GM23338 (cell line): ENCODE measurements at regions not wholly inside any gene's neighbourhood (a gene's known extent, or its start where the extent isn't known, plus 50 kb on each side); places are given as distances from the start of the nearest gene placed in this dataset.

ENCODE experiments used
- ATAC-seq: fragments of 200-7000 bp; cut with Tn5 transposase; 3 replicates; pipeline ENCODE4 v1.9.1; 2020
- DNase-seq: peaks from one replicate; pipeline ENCODE4 v3.0.0-alpha.2; 2015; ENCODE audit warnings: low spot score
- H2AFZ ChIP-seq: fragments of 200-600 bp; sonication (generic); 2 replicates; pipeline ENCODE4 v1.8.0; 2016; ENCODE audit warnings: antibody characterized with exemption, mild to moderate bottlenecking, moderate library complexity
- H3F3A ChIP-seq: fragments of 200-600 bp; sonication (generic); replicated peaks from 2 replicates; pipeline ENCODE4 v1.8.0; 2017; ENCODE audit warnings: antibody characterized with exemption, mixed run types, low read depth
- H3K27ac ChIP-seq: fragments of 200-600 bp; sonication (generic); 2 replicates; pipeline ENCODE4 v1.6.1; 2016; ENCODE audit warnings: low read depth
- H3K27me3 ChIP-seq: fragments of 200-600 bp; sonication (generic); 2 replicates; pipeline ENCODE4 v1.8.0; 2016; ENCODE audit warnings: mild to moderate bottlenecking, mixed run types, moderate library complexity; ENCODE audit not compliant: insufficient read depth
- H3K36me3 ChIP-seq: fragments of 200-600 bp; sonication (generic); 2 replicates; pipeline ENCODE4 v1.8.0; 2016; ENCODE audit warnings: mild to moderate bottlenecking; ENCODE audit not compliant: insufficient read depth
- H3K4me1 ChIP-seq: fragments of 200-600 bp; sonication (generic); 2 replicates; pipeline ENCODE4 v1.8.0; 2016; ENCODE audit warnings: mild to moderate bottlenecking, moderate library complexity; ENCODE audit not compliant: insufficient read depth
- H3K4me2 ChIP-seq: fragments of 200-600 bp; sonication (generic); 2 replicates; pipeline ENCODE4 v1.7.1; 2017; ENCODE audit warnings: mixed run types
- H3K4me3 ChIP-seq: fragments of 200-600 bp; sonication (generic); 2 replicates; pipeline ENCODE4 v1.6.1; 2016; ENCODE audit warnings: mixed run types
- H3K79me2 ChIP-seq: fragments of 200-600 bp; sonication (generic); replicated peaks from 2 replicates; pipeline ENCODE4 v1.8.0; 2017; ENCODE audit warnings: mild to moderate bottlenecking; ENCODE audit not compliant: insufficient read depth
- H3K9me2 ChIP-seq: fragments of 200-600 bp; sonication (generic); 2 replicates; pipeline ENCODE4 v1.8.0; 2017; ENCODE audit not compliant: insufficient read depth
- H4K20me1 ChIP-seq: fragments of 200-600 bp; sonication (generic); replicated peaks from 2 replicates; pipeline ENCODE4 v1.8.0; 2017; ENCODE audit warnings: mild to moderate bottlenecking; ENCODE audit not compliant: insufficient read depth
- H3K27ac Mint-ChIP-seq: 2 replicates; pipeline ENCODE4 v1.8.0; 2020; ENCODE audit warnings: inconsistent platforms, mild to moderate bottlenecking, moderate library complexity, mixed read lengths
- H3K27me3 Mint-ChIP-seq: 3 replicates; pipeline ENCODE4 v1.8.0; 2022; ENCODE audit warnings: low read depth, mild to moderate bottlenecking, moderate library complexity, mixed read lengths, inconsistent platforms; ENCODE audit not compliant: insufficient read depth, poor library complexity
- H3K36me3 Mint-ChIP-seq: 3 replicates; pipeline ENCODE4 v1.8.0; 2021; ENCODE audit warnings: low read depth, mild to moderate bottlenecking, inconsistent platforms, moderate library complexity, mixed read lengths
- H3K4me1 Mint-ChIP-seq: 3 replicates; pipeline ENCODE4 v1.8.0; 2020; ENCODE audit warnings: mild to moderate bottlenecking, inconsistent platforms, mixed read lengths
- H3K4me3 Mint-ChIP-seq: 3 replicates; pipeline ENCODE4 v1.8.0; 2021; ENCODE audit warnings: moderate library complexity, mild to moderate bottlenecking, inconsistent platforms, mixed read lengths
- H3K9me3 Mint-ChIP-seq: 3 replicates; pipeline ENCODE4 v1.8.0; 2020; ENCODE audit warnings: moderate library complexity, mild to moderate bottlenecking, inconsistent platforms, mixed read lengths
- CTCF ChIP-seq, 2 experiments: fragments of 200-600 bp in 1 of 2; sonication (generic) in 1 of 2; conservative IDR thresholded peaks; 2 replicates each; pipeline versions ENCODE4 v1.5.1 to v1.6.1; 2016 to 2017; ENCODE audit warnings: antibody characterized with exemption in 2 of 2, low read depth in 2 of 2, mild to moderate bottlenecking in 2 of 2, moderate library complexity in 1 of 2
- ETS1 ChIP-seq: IDR thresholded peaks from 2 replicates; pipeline ENCODE4 v1.6.1; 2016; ENCODE audit warnings: antibody characterized with exemption
- JUNB ChIP-seq: IDR thresholded peaks from one replicate; pipeline ENCODE4 v1.6.1; 2016; ENCODE audit warnings: antibody characterized with exemption; ENCODE audit not compliant: unreplicated experiment
- NANOG ChIP-seq: IDR thresholded peaks from 2 replicates; pipeline ENCODE4 v1.6.1; 2016; ENCODE audit warnings: antibody characterized with exemption, borderline replicate concordance
- POLR2AphosphoS5 ChIP-seq: IDR thresholded peaks from 2 replicates; pipeline ENCODE4 v1.6.1; 2016; ENCODE audit warnings: antibody characterized with exemption, low read depth
- REST ChIP-seq: IDR thresholded peaks from one replicate; pipeline ENCODE4 v1.6.1; 2018; ENCODE audit warnings: antibody characterized with exemption; ENCODE audit not compliant: unreplicated experiment
- STAT1 ChIP-seq: IDR thresholded peaks from one replicate; pipeline ENCODE4 v1.6.1; 2016; ENCODE audit warnings: antibody characterized with exemption; ENCODE audit not compliant: unreplicated experiment
- ZNF114 ChIP-seq: fragments of 250-450 bp; sonication (Bioruptor Pico); IDR thresholded peaks from 2 replicates; pipeline ENCODE4 v1.5.0; 2020; ENCODE audit warnings: mild to moderate bottlenecking, moderate library complexity
- ZNF331 ChIP-seq: fragments of 250-450 bp; sonication (Bioruptor Pico); IDR thresholded peaks from 2 replicates; pipeline ENCODE4 v1.5.0; 2020; ENCODE audit warnings: low read depth, mild to moderate bottlenecking, moderate library complexity

GRCh38 chr11:43223026-43223425 is 88.8 kb upstream of the API5 start:
- Histone ChIP-seq H3K36me3 (no peaks in the 10 kb centered on the region), H4K20me1 (no peaks in the 10 kb centered on the region), H3K4me2 (no peak overlapping the region), H2AFZ (no peak overlapping the region), H3K9me2 (no peaks in the 10 kb centered on the region), H3K79me2 (no peaks in the 10 kb centered on the region), H3K27ac (no peak overlapping the region), H3K4me3 (no peak overlapping the region), H3K4me1 (no peaks in the 10 kb centered on the region), H3K27me3 (no peaks in the 10 kb centered on the region), H3F3A (no peaks in the 10 kb centered on the region)
- Mint-ChIP-seq H3K4me3 (no peak overlapping the region), H3K27ac (no peak overlapping the region), H3K9me3 (peaks cover 98% of the 10 kb centered on the region), H3K4me1 (no peaks in the 10 kb centered on the region), H3K36me3 (peaks cover 11% of the 10 kb centered on the region; the same call in 1 of the 3 replicates), H3K27me3 (no peaks in the 10 kb centered on the region)
- TF ChIP-seq ZNF114 (CRISPR knock-in tag) (no peak), ZNF331 (CRISPR knock-in tag) (no peak), ETS1 (no peak)
- ATAC-seq (no peak), DNase-seq (no peak)

GRCh38 chr11:43234881-43235280 is 76.9 kb upstream of the API5 start:
- no peaks in the 10 kb centered on the region for H3K36me3 ChIP-seq
- DNase-seq (no peak), ATAC-seq (no peak)
- Mint-ChIP-seq H3K27me3 (no peaks in the 10 kb centered on the region), H3K4me3 (no peak overlapping the region), H3K4me1 (no peaks in the 10 kb centered on the region), H3K27ac (no peak overlapping the region), H3K36me3 (peaks cover 3% of the 10 kb centered on the region; the same call in 2 of the 3 replicates), H3K9me3 (peaks cover 93% of the 10 kb centered on the region)
- no peak overlapping the region for H3K27ac ChIP-seq
- no peaks in the 10 kb centered on the region for H3K27me3 ChIP-seq
- H4K20me1 ChIP-seq: no peaks in the 10 kb centered on the region
- H3K9me2 ChIP-seq: peaks cover 5% of the 10 kb centered on the region; the same call in 1 of the 2 replicates
- H3K4me3 ChIP-seq: no peak overlapping the region
- no peak overlapping the region for H3K4me2 ChIP-seq
- no peaks in the 10 kb centered on the region for H3F3A ChIP-seq
- no peaks in the 10 kb centered on the region for H3K79me2 ChIP-seq
- H2AFZ ChIP-seq: no peak overlapping the region
- H3K4me1 ChIP-seq: no peaks in the 10 kb centered on the region
- TF ChIP-seq REST (no peak), ETS1 (no peak), NANOG (no peak), POLR2AphosphoS5 (no peak), STAT1 (no peak), CTCF (conservative IDR thresholded peaks at IDR 0.05; ENCODE audit: low read depth in 2 of 2) (no peak), JUNB (no peak), ZNF114 (CRISPR knock-in tag) (no peak), ZNF331 (CRISPR knock-in tag) (no peak)
